ENCODE measurements at regions not wholly inside any gene's neighbourhood (a gene's known extent, or its start where the extent isn't known, plus 50 kb on each side); places are given as distances from the start of the nearest gene placed in this dataset.

DNA sequence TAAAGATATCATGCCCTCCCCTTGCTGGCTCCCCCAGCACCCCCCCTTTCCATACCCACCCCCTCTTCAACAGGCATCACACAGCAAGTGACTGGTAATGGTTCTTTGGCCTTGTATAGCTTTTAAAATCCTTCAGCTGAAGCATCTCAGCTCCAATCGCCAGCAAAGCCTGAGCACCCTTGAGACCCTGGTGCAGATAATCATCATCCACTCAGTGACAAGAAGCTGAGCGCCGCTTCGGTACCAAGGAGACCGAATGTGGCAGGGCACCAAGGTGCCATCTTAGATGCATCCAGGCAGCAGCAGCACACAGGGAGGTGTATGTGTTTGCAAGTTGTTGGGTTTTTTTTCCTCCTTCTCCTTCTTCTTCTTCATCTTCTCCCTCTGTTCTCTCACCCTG lies 232.7 kb downstream of the BCL11A start:
- DNase-seq (ENCODE audit: low read depth), result no peak

DNA sequence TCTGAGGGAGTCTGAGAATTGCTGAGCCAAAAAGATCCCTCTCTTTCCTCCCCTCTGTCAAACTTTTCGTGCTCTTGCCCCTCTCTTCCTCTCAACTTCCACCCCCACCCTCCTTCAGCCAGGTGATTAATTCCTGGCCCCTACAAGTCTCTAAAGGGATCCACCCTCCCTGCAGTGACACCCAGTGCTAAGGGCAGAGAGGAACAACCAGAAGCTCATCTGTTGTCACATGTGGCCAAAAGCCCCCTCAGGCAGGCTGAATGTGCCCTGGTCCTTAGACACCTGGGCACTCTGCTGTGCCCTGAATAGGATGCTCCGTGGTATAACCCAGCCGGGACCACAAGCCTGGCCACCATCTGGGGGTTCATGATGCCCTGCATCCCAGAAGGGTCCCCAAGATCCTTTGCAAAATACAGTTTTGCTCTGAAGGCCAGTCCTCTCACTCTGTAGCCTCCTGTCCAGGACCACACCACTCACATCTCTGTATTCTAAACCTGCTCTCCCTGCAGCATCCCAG lies 234.4 kb downstream of the BCL11A start:
- DNase-seq (ENCODE audit: low read depth), result no peak

DNA sequence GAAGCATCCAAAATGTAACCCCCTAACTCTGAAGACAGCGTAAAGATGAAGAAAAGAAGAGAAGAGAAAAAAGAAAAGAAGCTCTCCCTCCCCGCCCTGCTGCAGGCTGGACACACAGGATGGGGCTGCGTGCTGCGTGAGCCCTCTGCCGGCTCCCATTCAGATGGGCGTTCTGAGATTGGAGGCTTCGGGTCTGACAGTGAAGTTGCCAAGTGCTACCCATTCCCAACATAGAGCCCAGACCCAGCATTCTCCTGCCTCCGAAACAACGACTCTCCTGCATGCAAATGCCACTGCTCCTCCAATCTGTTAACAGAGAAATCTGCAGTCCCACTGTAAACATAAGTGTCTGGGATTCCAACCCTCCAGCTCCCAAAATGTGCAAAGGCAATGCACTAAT lies 234.9 kb downstream of the BCL11A start:
- no peak for DNase-seq (ENCODE audit: low read depth)

DNA sequence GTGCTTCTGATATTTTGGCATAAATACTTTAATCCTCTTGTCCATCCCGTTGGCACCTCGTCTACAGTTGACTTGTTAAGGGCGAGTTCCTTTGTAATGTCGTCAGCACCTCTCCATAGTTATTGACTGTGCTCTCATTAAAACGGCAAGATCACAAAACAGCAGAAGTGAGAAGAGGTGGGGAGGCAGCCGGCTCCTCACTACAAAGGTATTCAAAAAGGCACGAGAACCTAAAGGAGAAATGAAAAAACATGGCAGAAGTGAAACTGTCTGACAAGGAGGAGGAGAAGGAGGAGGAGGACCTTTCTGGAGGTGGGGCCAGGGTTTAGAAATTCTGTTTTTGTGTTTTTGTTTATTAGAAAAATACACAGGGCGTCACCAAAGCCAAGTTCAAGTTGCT lies 235.6 kb downstream of the BCL11A start:
- DNase-seq (ENCODE audit: low read depth), result no peak

DNA sequence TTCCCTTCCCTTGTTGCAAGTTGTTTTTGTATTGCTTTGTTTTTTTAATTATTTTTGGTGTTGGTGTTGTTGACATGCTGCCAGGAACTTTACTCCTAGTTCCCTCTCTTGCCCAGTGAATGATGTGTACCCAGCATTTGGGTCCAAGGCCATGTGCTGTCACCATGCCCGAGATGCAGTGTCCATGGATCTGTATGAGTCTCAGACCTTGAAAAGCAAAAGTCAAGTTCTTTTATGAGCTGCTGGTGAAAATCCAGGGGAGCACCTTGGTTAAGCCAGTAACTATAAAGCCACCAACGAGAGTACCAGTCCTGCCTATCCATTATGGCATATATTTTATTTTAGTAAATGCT lies 236.4 kb downstream of the BCL11A start:
- no peak for DNase-seq (ENCODE audit: low read depth)

DNA sequence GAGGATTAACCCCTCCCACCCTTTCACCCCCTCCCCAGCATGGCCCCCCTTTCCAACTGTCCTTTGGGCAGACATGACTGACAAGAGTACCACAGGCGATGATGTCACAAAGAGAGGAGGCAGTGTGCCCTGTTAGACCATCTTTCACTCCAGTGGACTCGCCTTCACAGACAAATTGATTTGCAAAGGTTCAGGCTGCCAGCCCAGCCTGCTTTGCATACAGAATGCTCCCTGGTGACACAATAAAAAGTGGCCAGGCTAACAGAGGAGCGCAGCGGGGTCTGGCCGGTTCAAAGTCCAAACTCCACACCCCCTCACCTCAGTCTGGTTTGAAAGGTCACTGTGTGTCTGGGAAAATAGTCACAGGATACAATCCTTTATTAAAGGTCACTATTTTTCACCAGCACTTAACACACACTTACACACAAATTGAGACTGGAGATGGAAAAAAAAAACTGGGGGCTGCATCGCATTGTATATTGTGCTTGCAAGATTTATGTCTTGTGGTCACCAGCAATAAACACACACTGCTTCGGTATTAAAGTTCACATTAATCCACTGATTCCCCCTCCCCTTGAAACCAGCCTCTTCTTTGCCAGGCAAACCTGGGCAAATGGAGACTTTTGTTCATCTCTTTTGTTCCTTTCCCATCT lies 236.9 kb downstream of the BCL11A start:
- DNase-seq (ENCODE audit: low read depth), result no peak

DNA sequence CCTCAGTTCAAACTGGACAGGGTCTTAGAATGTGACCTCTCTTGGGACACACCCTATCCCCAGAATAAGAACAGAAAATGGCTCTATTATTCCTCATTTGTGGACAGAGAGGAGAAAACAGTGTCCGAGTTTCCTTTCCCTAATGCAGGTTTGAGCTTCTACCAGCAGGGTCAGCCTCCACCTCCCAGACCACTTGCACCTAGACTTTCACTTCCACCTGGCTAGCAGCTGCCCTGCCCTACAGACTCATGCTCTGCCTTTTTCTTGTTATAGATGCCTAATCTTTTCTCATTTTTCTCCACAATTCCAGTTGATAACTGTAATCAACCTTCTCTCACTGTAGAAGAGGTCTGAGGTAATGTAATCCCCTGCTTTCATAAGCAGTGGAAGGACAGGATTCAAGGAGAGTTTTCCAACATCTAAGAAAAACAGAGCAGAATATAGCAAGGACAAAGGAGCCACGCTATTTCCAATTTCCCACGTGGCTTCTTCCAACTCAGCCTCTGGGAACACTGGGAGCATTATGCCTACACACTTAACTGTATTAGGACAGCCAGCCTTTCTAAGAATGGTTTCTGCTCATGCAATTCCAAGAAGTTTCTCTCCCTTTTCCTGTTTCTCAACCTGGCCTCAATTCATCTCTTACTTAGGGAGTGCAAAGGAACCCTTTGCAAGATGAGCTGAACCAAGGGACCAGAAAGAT lies 239.8 kb downstream of the BCL11A start:
- DNase-seq (ENCODE audit: low read depth), result no peak

DNA sequence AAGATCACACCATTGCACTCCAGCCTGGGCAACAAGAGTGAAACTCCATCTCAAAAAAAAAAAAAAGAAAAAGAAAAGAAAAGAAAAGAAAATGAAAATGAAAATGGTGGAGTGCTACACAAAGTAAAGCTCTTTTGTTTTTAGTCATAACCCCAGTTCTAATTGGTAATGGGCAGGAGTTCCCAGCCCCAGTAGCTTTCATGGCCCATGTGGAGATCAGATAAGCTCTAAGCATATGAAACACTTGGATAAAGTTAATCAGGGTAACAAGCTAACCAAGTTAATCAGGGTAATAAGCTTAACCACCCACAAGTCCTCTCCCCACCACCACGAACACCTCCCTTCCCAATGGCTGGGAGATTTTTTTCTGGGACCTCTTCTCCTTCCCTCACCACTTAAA lies 240.8 kb downstream of the BCL11A start:
- DNase-seq (ENCODE audit: low read depth), result no peak

DNA sequence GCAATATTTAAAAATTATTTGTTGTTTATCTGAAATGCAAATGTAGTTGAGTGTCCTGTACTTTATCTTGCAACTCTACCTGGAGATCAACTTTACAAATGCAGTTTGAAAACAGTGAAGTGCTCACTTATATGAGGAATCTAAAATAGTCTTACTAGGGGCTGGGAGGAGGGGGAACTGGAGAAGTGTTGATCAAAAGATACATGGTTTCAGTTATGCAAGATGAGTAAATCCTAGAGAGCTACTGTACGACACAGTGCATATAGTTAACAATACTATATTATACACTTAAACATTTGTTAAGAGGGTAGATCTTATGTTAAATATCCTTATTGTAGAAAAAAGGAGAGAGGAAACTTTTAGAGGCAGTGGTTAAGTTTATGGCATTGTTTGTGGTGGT lies 241.9 kb downstream of the BCL11A start:
- no peak for DNase-seq (ENCODE audit: low read depth)

DNA sequence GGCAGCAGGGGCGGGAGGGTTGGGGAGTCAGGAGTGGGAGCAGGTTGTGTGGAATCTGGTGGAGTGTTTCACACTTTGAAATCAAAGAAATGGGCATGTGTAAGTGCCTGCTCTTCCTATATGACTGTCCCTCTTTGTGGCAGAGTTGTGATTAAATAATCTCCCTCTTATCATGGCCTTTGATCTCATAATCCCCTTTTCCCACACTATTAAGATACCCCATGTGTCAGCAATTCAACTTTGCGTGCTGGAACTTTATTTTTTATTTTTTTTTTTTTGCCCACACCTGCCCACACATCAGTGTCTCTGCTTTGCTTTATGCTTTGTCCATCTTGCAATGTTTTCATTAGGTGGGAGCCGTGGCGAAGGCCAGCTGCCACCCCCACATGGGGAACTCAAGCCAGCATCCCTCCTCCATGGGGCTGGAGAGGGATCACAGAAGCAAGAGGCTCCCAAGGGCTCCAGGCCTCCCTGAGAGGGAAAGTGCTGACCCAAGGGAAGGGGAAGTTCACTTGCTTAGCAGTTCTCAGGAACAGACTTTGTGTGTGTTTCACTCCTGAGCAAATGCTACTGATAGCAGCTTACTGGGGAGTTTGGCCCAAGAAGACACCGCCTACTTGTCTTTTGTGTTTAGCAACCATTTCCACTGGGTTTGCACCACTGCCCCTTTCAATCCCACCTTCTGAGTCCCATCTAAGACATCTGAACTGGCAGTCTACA lies 243.4 kb downstream of the BCL11A start:
- no peak for DNase-seq (ENCODE audit: low read depth)

DNA sequence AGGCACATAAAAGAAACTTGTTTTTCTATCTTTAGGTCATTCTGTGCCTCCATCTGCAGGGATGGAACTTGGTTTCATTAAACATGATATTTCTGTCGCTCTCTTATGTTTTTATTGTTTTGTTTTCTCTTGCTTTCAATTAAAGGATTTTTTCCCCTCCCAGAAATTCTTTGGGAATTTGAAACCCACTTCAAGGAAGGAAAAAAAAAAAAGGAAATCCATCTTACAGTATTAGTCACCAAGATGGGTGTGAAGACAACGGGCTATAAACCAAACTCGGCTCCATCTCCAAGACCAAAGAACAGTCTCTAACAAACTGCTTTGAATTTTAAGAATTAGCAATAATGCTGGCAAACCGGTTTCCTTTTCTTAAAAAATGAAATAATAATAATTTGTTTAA lies 244.1 kb downstream of the BCL11A start:
- DNase-seq (ENCODE audit: low read depth), result no peak

DNA sequence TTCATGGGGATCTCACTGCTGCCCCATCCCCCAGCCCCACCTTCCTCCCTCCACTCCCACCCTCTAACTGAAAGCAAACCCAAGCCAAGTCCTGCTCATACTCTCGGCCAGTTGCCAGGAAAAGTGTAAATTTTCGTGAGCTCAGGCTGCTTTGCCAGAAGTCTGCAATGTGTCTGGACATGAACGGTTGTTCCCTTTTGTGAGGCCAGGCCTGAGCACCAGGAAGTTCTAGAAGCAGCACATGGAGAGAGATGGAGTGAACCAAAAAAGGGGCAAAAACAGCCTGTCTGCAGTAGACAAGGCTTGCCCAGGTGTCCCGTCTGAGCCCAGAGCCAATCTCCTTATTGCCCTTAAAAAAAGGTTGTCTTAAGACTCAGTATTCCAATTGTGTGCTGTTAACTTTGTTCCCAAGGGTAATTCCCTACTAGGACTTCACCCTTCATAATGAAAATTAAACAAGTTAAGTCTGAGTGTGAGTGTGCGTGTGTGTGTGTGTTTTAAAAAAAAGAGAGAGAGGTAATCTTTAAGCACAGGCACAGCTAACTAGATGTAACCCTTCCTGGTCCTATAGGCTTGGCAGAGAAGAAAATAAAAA lies 247.1 kb downstream of the BCL11A start:
- no peak for DNase-seq (ENCODE audit: low read depth)

DNA sequence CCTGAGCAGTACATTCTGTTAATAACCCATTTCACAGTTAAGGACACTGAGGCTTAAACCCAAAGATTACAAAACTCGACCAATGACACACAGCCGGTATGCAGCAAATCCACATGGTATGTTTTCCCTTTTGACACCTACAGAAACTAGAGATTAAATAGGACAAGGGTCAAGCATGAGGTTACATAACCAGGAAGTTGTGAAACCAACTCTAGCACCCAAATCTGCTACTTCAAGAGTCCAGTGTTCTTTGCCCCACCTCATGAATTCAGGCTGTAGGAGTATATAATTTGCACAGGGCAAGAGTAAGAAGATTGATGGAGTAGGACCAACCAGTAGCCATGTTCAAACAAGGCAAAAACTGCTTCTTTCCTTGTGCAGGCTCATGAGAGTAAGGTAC lies 249.8 kb downstream of the BCL11A start:
- DNase-seq (ENCODE audit: low read depth), result no peak

DNA sequence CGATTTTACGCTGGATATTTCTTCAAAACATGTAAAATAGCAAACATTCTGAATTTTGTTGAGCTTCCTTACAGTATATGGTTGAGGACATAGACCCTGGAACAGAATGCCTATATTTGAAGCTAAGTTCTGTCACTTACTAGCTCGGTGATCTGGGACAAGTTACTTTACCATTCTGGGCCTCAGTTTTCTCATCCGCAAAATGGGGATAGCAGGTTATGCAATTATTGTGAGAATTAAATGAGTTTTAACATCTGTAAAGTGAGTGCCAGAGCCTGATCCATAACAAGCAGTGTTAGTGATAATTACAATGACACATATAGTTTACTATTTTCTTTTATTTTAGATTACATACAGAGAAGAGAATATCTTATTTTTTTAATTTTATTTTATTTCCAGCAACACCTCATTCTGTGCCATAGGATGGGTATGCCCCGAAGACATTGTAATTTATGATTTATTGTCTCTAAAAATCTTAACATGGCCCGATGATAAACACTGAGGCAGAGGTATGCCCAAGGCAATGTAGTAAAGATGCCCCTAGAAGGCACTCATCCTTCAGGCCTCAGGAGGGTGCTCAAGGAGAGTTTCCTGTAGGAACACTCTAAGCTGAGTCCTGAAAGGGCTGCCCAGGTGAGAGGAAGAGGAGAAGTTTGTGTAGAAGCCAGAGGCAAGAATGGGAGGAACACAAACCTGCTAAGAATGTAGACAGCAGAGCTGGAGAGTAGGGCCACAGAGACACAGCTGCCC lies 250.9 kb downstream of the BCL11A start:
- no peak for DNase-seq (ENCODE audit: low read depth)

DNA sequence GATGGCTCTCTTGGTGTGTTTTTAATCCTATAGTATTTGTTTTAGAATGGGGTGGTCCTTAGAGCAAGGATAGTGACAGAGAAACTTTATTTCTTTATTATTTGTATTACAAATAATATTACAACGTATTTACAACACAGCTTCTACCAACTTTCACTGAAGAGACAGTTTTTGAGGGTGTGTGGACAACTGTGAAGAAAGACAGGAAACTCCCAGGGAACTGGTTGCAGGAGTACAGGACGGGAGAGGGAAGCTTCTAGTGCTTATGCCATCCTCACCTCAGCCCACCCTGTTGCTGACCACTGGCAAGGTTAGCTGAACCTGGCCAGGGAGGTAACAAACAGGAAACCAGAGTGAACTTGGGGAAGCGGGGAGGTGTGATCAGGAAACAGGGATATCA lies 251.7 kb downstream of the BCL11A start:
- DNase-seq (ENCODE audit: low read depth), result no peak

DNA sequence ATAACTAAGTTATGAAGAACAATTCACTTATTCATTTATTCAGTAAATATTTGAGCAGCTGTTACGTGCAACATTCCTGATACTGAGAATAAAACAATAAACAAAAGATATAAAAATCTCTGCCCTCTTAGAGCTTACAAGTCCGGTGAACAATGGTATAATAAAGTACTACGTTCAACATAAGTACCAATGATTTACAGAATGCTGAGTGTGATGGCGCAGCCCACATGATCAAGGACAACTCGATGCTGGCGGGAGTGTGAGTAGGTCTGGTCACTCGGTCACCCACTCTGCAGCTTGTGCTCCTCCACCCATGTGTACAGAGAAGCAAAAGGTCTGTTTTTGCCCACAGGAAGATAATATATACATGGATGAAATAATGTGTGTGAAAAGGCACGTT lies 254.3 kb downstream of the BCL11A start:
- no peak for DNase-seq (ENCODE audit: low read depth)

DNA sequence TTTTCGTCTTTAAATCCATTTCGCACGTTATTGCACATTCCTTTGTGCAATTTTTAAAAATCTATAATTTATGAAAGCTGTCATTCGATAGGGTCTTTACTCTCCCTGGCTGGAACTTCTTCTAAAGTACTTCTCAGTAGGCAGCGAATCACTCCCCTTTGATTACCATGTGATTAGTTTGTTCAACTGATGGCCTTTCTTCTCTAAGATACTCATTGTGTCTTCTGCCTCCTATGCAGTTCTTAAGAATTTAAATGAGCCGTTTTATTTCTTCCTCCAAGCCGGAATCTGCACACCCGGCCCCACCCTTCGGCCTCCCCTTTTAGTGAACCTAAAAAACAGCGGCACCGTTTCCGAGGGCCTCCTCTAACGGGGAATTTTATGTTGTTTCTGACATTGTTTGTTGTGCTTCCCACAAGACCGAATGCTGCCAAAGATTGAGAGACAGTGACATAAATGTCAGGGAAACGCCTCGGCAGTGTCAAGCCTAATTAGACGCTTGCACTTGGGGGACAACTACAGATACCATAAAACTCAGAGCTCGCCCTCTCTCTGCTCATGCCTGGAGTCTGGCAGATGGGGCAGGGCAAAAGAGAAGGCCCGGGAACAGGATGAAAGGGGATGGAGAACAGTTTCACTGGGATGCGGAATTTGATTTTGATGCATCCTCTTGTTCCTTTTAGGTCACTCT lies 255.3 kb downstream of the BCL11A start:
- no peak for DNase-seq (ENCODE audit: low read depth)

DNA sequence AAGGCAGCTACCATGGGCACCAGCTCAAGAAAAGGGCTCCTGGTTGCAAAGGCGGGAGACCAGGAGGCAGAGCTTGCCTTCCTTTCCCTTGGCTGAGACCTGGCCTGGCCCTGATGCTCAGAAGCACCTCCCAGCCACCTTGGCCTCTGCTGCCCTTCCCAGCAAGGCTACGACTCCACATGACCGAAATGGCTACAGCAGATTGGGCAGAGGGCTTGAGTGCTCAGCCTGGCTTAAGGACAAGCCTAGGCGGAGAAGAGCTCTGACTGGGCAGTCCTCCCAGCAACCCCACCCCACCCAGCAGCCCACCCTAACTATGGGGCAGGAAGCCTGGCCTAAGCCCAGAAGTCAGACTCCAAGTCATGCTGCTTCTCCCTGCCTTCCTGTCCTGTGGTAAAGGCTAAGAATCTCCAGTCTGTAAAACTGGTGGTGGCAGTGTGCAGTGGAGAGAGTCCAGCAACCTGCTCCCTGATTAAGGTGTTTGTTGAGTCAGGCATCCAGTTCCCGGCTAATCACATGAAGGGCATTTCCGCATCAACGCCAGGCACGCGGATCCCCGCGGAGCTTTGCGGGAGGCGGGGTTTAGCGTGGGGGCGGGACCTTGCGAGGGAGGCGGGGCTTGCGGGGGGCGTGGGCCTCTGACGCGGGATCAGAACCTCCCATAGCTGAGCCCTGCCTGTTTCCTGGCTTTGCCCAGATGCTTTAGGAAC lies 256.0 kb downstream of the BCL11A start:
- no peak for DNase-seq (ENCODE audit: low read depth)

DNA sequence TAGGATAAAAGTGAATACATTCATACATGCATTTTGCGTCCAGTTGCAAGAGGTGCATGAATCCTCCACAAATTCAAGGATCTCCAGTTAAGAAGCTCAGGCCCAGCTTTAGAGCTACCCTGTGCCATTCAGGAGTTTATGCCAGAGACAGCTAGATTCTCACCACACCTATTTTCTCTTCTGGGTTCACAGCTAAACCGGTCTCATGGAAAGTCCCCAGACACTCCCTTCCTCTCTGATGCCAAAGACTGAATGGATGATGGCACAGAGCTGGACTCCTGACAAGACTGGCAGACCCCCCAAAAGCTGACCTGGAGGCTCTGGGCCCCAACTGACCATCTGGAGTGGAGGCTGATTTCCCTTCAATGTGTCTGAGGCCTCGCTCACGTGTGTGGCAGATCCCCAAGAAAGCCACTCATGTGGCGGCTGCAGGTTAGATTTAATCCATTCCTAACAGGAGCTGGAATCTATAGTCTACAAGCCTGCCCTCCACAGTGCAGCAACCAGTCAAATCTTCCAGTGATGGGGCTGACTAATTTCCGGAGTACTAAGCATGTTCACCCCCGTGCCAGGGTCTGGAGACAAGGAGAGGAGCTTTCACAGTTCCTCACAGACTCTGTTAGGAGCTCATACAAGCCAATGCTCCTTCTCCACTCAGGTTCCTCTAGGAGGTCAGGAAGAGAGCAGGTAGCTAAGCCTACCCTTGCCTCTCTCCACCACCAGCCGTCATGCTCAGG lies 257.1 kb downstream of the BCL11A start:
- no peak for DNase-seq (ENCODE audit: low read depth)

DNA sequence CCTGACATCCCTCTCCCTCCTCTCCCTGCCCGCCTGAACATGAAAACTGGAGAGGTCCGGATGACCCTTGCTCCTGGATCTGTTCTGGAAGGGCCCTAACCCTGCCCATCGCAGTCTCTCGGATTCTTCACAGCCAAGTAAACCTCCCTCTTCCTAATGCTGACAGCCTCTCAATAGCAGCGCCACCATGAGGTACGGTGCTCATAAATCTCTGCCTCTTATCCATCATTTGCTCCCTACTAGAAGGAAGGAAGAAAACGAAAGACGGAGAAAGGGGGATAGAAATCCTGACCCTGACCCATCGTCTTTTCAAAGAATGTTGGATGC lies 257.9 kb downstream of the BCL11A start:
- no peak for DNase-seq (ENCODE audit: low read depth)
